HCT116 (cell line): ENCODE measurements at regions not wholly inside any gene's neighbourhood (a gene's known extent, or its start where the extent isn't known, plus 50 kb on each side); places are given as distances from the start of the nearest gene placed in this dataset.

Source experiments
- ATAC-seq: fragments of 200-7000 bp; cut with Tn5 transposase; 2 replicates; pipeline ENCODE4 v1.9.1; 2020; ENCODE audit warnings: mild to moderate bottlenecking, moderate library complexity
- BruUV-seq: library from RNA; stranded (reverse); fragments of 400-500 nt; replicated peaks from 2 replicates; lab custom pipeline; 2021; lab: Mats Ljungman, UMichigan
- CTCF ChIA-PET: fragments of 300-600 bp; sonication (Branson Sonifier 250); formaldehyde crosslinking; loops from one replicate; lab custom pipeline; 2021; ENCODE audit warnings: antibody characterized with exemption; lab: Charles Lee
- POLR2A ChIA-PET: fragments of 300-600, 350-600 bp; sonication (Branson Sonifier 250); formaldehyde crosslinking; loops from one replicate; lab custom pipeline; 2021; ENCODE audit warnings: antibody characterized with exemption; lab: Charles Lee
- RAD21 ChIA-PET, 2 experiments: fragments of 300-600 bp; sonication (Branson Sonifier 250); formaldehyde crosslinking; loops; one replicate each; lab custom pipeline; 2023; ENCODE audit warnings: low total read pairs in 2 of 2; ENCODE audit not compliant: uncharacterized antibody in 2 of 2, unreplicated experiment in 2 of 2, low non-redundant PET in 1 of 2; lab: Charles Lee
- DNase-seq: peaks from one replicate; pipeline ENCODE4 v3.0.0-alpha.2; 2010; ENCODE audit warnings: low read depth, low spot score
- H2AFZ ChIP-seq: fragments of 200-600 bp; shearing (Covaris generic), sonication (generic); 2 replicates; pipeline ENCODE4 v1.6.1; 2017; ENCODE audit warnings: low read depth, mixed run types, mixed read lengths, antibody characterized with exemption, low read length; ENCODE audit not compliant: poor library complexity, severe bottlenecking
- H3K27ac ChIP-seq: 2 replicates; pipeline ENCODE4 v1.5.1; 2012; ENCODE audit warnings: low read depth, low read length
- H3K27me3 ChIP-seq: fragments of 200-600 bp; sonication (generic); 2 replicates; pipeline ENCODE4 v1.6.1; 2016; ENCODE audit warnings: mixed run types, low read length, mixed read lengths; ENCODE audit not compliant: insufficient read depth
- H3K36me3 ChIP-seq, 2 experiments: fragments of 200-500 bp in 1 of 2; fragments of 200-600 bp in 1 of 2; sonication (Bioruptor generic) in 1 of 2; sonication (generic) in 1 of 2; 2 replicates each; pipeline versions ENCODE4 v1.5.1 to v1.6.1; 2014 to 2016; ENCODE audit warnings: low read length in 2 of 2, inconsistent platforms in 1 of 2, mixed read lengths in 1 of 2, mixed run types in 1 of 2; ENCODE audit not compliant: insufficient read depth in 2 of 2, control insufficient read depth in 1 of 2
- H3K4me1 ChIP-seq, 2 experiments: fragments of 200-600 bp in 1 of 2; sonication (generic) in 1 of 2; 2 replicates each; pipeline versions ENCODE4 v1.5.1 to v1.6.1; 2012 to 2017; ENCODE audit warnings: low read length in 2 of 2, inconsistent platforms in 1 of 2, mild to moderate bottlenecking in 1 of 2, mixed read lengths in 1 of 2, mixed run types in 1 of 2, moderate library complexity in 1 of 2; ENCODE audit not compliant: insufficient read depth in 2 of 2, control insufficient read depth in 1 of 2
- H3K4me2 ChIP-seq: fragments of 200-600 bp; sonication (generic); 2 replicates; pipeline ENCODE4 v1.6.1; 2017; ENCODE audit warnings: mixed run types, low read length, mixed read lengths
- H3K4me3 ChIP-seq, 2 experiments: fragments of 200-600 bp in 1 of 2; sonication (generic) in 1 of 2; replicated peaks in 1 of 2; 2 replicates each; pipeline ENCODE4 v1.5.1; 2011 to 2016; ENCODE audit warnings: low read length in 2 of 2, control low read depth in 1 of 2, low read depth in 1 of 2, mild to moderate bottlenecking in 1 of 2, mixed read lengths in 1 of 2, mixed run types in 1 of 2
- H3K79me2 ChIP-seq: fragments of 200-600 bp; sonication (generic); 2 replicates; pipeline ENCODE4 v1.6.1; 2017; ENCODE audit warnings: mild to moderate bottlenecking, mixed run types, low read length, moderate library complexity, mixed read lengths; ENCODE audit not compliant: insufficient read depth
- H3K9ac ChIP-seq: fragments of 200-600 bp; sonication (generic); 2 replicates; pipeline ENCODE4 v1.6.1; 2016; ENCODE audit warnings: low read length, mixed read lengths
- H3K9me2 ChIP-seq: fragments of 200-600 bp; sonication (generic), shearing (Covaris generic); 2 replicates; pipeline ENCODE4 v1.6.1; 2017; ENCODE audit warnings: mixed run types, mild to moderate bottlenecking, moderate library complexity; ENCODE audit not compliant: insufficient read depth
- H3K9me3 ChIP-seq, 2 experiments: fragments of 200-500 bp in 1 of 2; fragments of 200-600 bp in 1 of 2; sonication (Bioruptor generic) in 1 of 2; sonication (generic) in 1 of 2; 2 replicates each; pipeline ENCODE4 v1.6.1; 2014 to 2017; ENCODE audit warnings: low read length in 2 of 2, mixed read lengths in 2 of 2, inconsistent platforms in 1 of 2, low read depth in 1 of 2, mild to moderate bottlenecking in 1 of 2, mixed run types in 1 of 2, moderate library complexity in 1 of 2; ENCODE audit not compliant: control insufficient read depth in 1 of 2, insufficient read depth in 1 of 2
- H4K20me1 ChIP-seq: fragments of 200-600 bp; sonication (generic), shearing (Covaris generic); 2 replicates; pipeline ENCODE4 v1.6.1; 2017; ENCODE audit warnings: mixed run types, mild to moderate bottlenecking, moderate library complexity; ENCODE audit not compliant: insufficient read depth
- FOSL1 ChIP-seq: IDR thresholded peaks from 2 replicates; pipeline ENCODE4 v1.6.1; 2012; ENCODE audit warnings: low read depth
- JUND ChIP-seq: IDR thresholded peaks from 2 replicates; pipeline ENCODE4 v1.6.1; 2012
- POLR2AphosphoS5 ChIP-seq: IDR thresholded peaks from 2 replicates; pipeline ENCODE4 v1.6.1; 2011; ENCODE audit warnings: mild to moderate bottlenecking, low read depth, low read length, moderate library complexity
- SRF ChIP-seq: IDR thresholded peaks from 2 replicates; pipeline ENCODE4 v1.6.1; 2012; ENCODE audit warnings: low read depth
- ZFX ChIP-seq: fragments of 450-650 bp; IDR thresholded peaks from 2 replicates; pipeline ENCODE4 v1.6.1; 2017
- intact Hi-C: fragments of 100-400 bp; cut with micrococcal nuclease; formaldehyde crosslinking; loops from 2 replicates; pipeline ENCODE4 v1.10.0; 2022
- TF ChIP-seq, protein P1 (sequence below), 3 experiments: fragments of 200-600 bp in 1 of 3; sonication (generic) in 1 of 3; IDR thresholded peaks in 2 of 3; conservative IDR thresholded peaks in 1 of 3; 2 replicates each; pipeline ENCODE4 v1.5.1; 2012 to 2017; ENCODE audit warnings: low read depth in 2 of 3, low read length in 2 of 3, antibody characterized with exemption in 1 of 3, borderline replicate concordance in 1 of 3, control low read depth in 1 of 3, mild to moderate bottlenecking in 1 of 3, mixed read lengths in 1 of 3, mixed run types in 1 of 3, moderate library complexity in 1 of 3; ENCODE audit not compliant: insufficient read depth in 1 of 3
- TF ChIP-seq, protein P2 (sequence below): IDR thresholded peaks from 2 replicates; pipeline ENCODE4 v1.6.1; 2012
- TF ChIP-seq, protein P3 (sequence below): IDR thresholded peaks from 2 replicates; pipeline ENCODE4 v1.6.1; 2012; ENCODE audit warnings: low read depth

DNA sequence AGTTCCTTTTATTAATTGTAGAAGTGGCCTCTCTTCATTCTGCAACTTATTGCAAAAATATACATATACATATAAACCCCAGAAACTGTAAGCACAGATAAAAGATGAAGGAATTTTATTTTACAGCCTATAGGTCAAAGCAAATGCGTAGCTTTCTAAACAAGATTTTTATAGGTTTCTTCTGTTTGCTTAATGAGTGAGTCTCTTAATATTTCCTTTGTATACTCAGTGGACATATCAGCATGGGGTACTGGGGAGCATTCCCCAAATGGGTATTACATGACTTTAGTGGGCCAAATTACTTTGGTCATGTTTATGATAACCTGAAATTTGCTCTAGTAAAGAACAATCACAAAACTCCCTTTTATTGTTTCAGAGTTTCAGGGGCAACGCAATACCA is 1698.6 kb upstream of the IGFBP7 start (continued):
- TF ChIP-seq POLR2AphosphoS5 (no peak), JUND (no peak), ZFX (no peak)
- TF ChIP-seq, protein P1, sequence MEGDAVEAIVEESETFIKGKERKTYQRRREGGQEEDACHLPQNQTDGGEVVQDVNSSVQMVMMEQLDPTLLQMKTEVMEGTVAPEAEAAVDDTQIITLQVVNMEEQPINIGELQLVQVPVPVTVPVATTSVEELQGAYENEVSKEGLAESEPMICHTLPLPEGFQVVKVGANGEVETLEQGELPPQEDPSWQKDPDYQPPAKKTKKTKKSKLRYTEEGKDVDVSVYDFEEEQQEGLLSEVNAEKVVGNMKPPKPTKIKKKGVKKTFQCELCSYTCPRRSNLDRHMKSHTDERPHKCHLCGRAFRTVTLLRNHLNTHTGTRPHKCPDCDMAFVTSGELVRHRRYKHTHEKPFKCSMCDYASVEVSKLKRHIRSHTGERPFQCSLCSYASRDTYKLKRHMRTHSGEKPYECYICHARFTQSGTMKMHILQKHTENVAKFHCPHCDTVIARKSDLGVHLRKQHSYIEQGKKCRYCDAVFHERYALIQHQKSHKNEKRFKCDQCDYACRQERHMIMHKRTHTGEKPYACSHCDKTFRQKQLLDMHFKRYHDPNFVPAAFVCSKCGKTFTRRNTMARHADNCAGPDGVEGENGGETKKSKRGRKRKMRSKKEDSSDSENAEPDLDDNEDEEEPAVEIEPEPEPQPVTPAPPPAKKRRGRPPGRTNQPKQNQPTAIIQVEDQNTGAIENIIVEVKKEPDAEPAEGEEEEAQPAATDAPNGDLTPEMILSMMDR (IDR thresholded peaks at IDR 0.05 in 2 of 3, conservative IDR thresholded peaks at IDR 0.05 in 1 of 3; ENCODE audit: borderline replicate concordance in 1 of 3, insufficient read depth in 1 of 3, low read depth in 2 of 3, low read length in 2 of 3): no peak
- TF ChIP-seq, protein P2, sequence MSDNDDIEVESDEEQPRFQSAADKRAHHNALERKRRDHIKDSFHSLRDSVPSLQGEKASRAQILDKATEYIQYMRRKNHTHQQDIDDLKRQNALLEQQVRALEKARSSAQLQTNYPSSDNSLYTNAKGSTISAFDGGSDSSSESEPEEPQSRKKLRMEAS: no peak

DNA sequence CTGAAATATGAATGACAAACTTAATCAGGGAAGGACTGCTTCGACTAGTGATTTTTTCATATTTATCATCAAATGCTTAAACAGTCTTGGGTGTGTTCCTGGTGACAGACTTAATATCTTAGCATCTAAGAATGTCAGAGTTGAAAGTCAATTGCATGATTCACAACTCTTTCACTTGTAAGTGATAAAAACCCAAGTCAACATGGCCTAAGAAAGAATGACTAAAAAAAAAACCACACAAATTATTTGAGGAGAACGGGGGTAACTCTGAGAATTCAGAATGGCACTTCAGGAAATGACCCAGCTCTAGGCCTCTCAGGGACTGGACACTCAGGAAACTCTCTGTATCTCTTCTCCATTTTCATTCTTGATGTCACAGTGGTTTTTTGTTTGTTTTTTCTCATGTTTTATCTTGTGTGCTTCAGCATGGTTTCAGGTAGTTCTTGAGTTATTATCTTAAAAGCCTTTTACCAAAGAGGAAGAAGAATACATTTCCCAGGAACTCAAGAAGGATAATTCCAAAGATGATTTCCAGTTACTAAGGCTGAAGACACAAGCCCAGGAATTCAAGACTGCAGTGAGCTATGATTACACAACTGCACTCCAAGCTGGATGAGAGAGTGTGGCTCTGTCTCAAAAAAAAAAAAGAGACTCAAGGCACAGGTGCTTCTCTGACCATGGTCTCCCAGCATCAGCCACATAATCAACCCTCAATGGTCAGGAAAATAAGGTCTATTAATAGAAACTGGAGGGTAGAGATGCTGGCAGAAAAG is 1697.8 kb upstream of the IGFBP7 start:
- H3K36me3 ChIP-seq: no peaks in the 10 kb centered on the region
- BruUV-seq: no TSS peak
- no peak overlapping the region for H2AFZ ChIP-seq
- H3K79me2 ChIP-seq: no peaks in the 10 kb centered on the region
- H3K27ac ChIP-seq: no peak overlapping the region
- ATAC-seq: no peak
- ChIA-PET CTCF (no interaction called here), RAD21 (no interaction called here), POLR2A (no interaction called here)
- intact Hi-C loops: no loop called here
- DNase-seq: no peak
- H3K4me3 ChIP-seq: no peak overlapping the region
- H3K9me2 ChIP-seq: no peaks in the 10 kb centered on the region
- TF ChIP-seq, protein P3, sequence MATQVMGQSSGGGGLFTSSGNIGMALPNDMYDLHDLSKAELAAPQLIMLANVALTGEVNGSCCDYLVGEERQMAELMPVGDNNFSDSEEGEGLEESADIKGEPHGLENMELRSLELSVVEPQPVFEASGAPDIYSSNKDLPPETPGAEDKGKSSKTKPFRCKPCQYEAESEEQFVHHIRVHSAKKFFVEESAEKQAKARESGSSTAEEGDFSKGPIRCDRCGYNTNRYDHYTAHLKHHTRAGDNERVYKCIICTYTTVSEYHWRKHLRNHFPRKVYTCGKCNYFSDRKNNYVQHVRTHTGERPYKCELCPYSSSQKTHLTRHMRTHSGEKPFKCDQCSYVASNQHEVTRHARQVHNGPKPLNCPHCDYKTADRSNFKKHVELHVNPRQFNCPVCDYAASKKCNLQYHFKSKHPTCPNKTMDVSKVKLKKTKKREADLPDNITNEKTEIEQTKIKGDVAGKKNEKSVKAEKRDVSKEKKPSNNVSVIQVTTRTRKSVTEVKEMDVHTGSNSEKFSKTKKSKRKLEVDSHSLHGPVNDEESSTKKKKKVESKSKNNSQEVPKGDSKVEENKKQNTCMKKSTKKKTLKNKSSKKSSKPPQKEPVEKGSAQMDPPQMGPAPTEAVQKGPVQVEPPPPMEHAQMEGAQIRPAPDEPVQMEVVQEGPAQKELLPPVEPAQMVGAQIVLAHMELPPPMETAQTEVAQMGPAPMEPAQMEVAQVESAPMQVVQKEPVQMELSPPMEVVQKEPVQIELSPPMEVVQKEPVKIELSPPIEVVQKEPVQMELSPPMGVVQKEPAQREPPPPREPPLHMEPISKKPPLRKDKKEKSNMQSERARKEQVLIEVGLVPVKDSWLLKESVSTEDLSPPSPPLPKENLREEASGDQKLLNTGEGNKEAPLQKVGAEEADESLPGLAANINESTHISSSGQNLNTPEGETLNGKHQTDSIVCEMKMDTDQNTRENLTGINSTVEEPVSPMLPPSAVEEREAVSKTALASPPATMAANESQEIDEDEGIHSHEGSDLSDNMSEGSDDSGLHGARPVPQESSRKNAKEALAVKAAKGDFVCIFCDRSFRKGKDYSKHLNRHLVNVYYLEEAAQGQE: no peak
- TF ChIP-seq SRF: no peak
- no peak for TF ChIP-seq FOSL1
- H3K4me2 ChIP-seq: no peak overlapping the region
- no peaks in the 10 kb centered on the region for H3K27me3 ChIP-seq
- no peaks in the 10 kb centered on the region for H3K4me1 ChIP-seq
- H3K9ac ChIP-seq: no peak overlapping the region
- peaks cover 6 to 8% of the 10 kb centered on the region in 2 experiments; a peak in 2 of 4 replicates for H3K9me3 ChIP-seq
- H4K20me1 ChIP-seq: no peaks in the 10 kb centered on the region
